RWPE1 (cell line): ENCODE measurements at regions not wholly inside any gene's neighbourhood (a gene's known extent, or its start where the extent isn't known, plus 50 kb on each side); places are given as distances from the start of the nearest gene placed in this dataset.
"Not testable (repeated sequence)": the region's sequence is repeated elsewhere in the genome, so short reads cannot be mapped to it uniquely, and the experiment has no call there.

Experiments used
- CTCF ChIA-PET: fragments of 350-600 bp; sonication (Branson Sonifier 250); formaldehyde crosslinking; extraction: SDS; loops from one replicate; lab custom pipeline; 2021; lab: Yijun Ruan, JAX
- POLR2A ChIA-PET: fragments of 400-600 bp; formaldehyde crosslinking; extraction: SDS; loops from one replicate; lab custom pipeline; 2020; ENCODE audit warnings: antibody characterized with exemption; ENCODE audit not compliant: low non-redundant PET; lab: Yijun Ruan, JAX
- DNase-seq: peaks from one replicate; pipeline ENCODE4 v3.0.0; 2012; ENCODE audit warnings: low spot score
- H3K27ac ChIP-seq: fragments of 450-650 bp; 2 replicates; pipeline ENCODE4 v1.5.1; 2017
- CTCF ChIP-seq: fragments of 450-650 bp; conservative IDR thresholded peaks from 2 replicates; pipeline ENCODE4 v1.5.1; 2017; ENCODE audit warnings: low read depth, mild to moderate bottlenecking

GRCh38 chr18:22753130-22753831 is 179.8 kb upstream of the RBBP8 start:
- POLR2A ChIA-PET: no interaction called here
- H3K27ac ChIP-seq: no peak overlapping the region
- no peak for DNase-seq
- TF ChIP-seq CTCF: no peak
- CTCF ChIA-PET: no interaction called here

GRCh38 chr18:22764005-22764404 is 169.1 kb upstream of the RBBP8 start:
- H3K27ac ChIP-seq, POLR2A ChIA-PET, CTCF ChIA-PET, DNase-seq: not testable (repeated sequence)

- CTCF ChIA-PET: interaction anchor here (0.6 kb wide), 1 partner anchor 9 kb away, joined by 4 read pairs; no protein-coding TSS in a partner anchor
- no peak for TF ChIP-seq CTCF
- no peak for DNase-seq
- POLR2A ChIA-PET: no interaction called here
- H3K27ac ChIP-seq: no peak overlapping the region
These were observed 167.2 kb upstream of the RBBP8 start for GRCh38 chr18:22765896-22766295.

GRCh38 chr18:22767653-22768052 is 165.5 kb upstream of the RBBP8 start:
- ChIA-PET CTCF (interaction anchor here (0.6 kb wide), 1 partner anchor 144 kb away, joined by 4 read pairs; no protein-coding TSS in a partner anchor), POLR2A (no interaction called here)
- DNase-seq: no peak
- no peak overlapping the region for H3K27ac ChIP-seq
- no peak for TF ChIP-seq CTCF

- TF ChIP-seq CTCF: no peak
- ChIA-PET POLR2A (no interaction called here), CTCF (no interaction called here)
- no peak overlapping the region for H3K27ac ChIP-seq
- DNase-seq: no peak
These were observed 159.2 kb upstream of the RBBP8 start for GRCh38 chr18:22773944-22774343.

GRCh38 chr18:22778996-22779395 is 154.1 kb upstream of the RBBP8 start:
- CTCF ChIA-PET: no interaction called here
- TF ChIP-seq CTCF: no peak
- no peak for DNase-seq
- no peak overlapping the region for H3K27ac ChIP-seq
- POLR2A ChIA-PET: no interaction called here

GRCh38 chr18:22783245-22783644 is 149.9 kb upstream of the RBBP8 start:
- TF ChIP-seq CTCF: no peak
- CTCF ChIA-PET: no interaction called here
- no peak overlapping the region for H3K27ac ChIP-seq
- no peak for DNase-seq
- POLR2A ChIA-PET: no interaction called here
